ENCODE measurements at regions not wholly inside any gene's neighbourhood (a gene's known extent, or its start where the extent isn't known, plus 50 kb on each side); places are given as distances from the start of the nearest gene placed in this dataset.

DNA sequence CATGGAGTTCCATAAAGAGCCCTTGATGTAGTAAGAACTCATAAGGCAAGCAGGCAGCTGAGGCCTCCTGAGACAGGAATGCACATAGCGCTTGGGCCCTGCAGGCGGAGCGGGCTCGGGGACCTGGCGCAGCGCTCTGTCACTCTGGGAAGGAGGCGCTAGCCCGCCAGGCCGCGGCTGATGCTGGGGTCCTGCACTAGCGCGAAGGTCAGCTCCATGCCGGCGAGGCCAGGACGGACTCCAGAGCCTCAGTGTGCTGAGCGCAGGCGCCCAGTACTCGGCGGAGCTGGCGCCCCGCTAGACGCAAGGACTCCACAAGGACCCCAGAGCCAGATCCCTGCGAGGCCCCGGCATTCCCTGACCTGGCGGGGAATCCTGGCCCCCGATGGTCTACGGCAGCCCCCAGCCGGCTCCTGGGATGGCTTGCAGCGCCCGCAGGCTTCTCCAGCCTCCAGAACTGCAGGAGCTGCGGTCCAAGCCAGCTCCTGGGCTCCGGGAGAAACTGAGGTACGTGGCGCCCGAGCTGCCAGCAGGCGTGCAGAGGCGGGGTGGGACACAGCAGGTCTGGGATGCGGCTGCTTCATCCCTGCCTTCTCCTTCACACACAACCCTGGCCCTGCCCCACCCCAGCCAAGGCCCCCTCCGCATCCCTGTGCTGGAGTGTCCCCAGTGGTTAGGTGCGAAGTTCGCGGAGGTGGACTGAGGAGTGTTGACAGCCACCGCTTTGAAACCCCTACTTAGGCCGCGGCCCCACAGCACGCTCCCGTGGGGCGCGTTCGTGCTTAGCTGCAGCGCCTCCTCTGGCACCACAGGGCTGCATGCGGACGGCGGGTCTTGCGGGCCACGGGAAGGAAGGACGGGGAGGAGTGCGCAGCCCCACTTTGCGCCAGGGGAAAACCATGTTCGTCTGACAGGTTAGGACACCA, 761.5 kb upstream of the POM121L12 start:
- Histone ChIP-seq H3K27ac (no peak overlapping the region), H3K4me1 (no peaks in the 10 kb centered on the region), H3K9ac (no peak overlapping the region), H3K36me3 (no peaks in the 10 kb centered on the region), H3K4me3 (no peak overlapping the region), H3K4me2 (no peak overlapping the region), H3K27me3 (no peaks in the 10 kb centered on the region), H4K20me1 (no peaks in the 10 kb centered on the region), H3K9me3 (peaks cover 11% of the 10 kb centered on the region)
- TF ChIP-seq Cebpa-rat (IDR thresholded peaks at IDR 0.05) = no peak

- peaks cover 11% of the 10 kb centered on the region for H3K9me3 ChIP-seq
- H3K27me3 ChIP-seq = no peaks in the 10 kb centered on the region
- H3K9ac ChIP-seq = no peak overlapping the region
- no peak for TF ChIP-seq Cebpa-rat (IDR thresholded peaks at IDR 0.05)
- H3K4me2 ChIP-seq = no peak overlapping the region
- no peak overlapping the region for H3K27ac ChIP-seq
- H3K4me3 ChIP-seq = no peak overlapping the region
- H3K4me1 ChIP-seq = no peaks in the 10 kb centered on the region
- H4K20me1 ChIP-seq = no peaks in the 10 kb centered on the region
- no peaks in the 10 kb centered on the region for H3K36me3 ChIP-seq
Measured at GRCh38 chr7:52271703-52272102, 763.7 kb upstream of the POM121L12 start.

DNA sequence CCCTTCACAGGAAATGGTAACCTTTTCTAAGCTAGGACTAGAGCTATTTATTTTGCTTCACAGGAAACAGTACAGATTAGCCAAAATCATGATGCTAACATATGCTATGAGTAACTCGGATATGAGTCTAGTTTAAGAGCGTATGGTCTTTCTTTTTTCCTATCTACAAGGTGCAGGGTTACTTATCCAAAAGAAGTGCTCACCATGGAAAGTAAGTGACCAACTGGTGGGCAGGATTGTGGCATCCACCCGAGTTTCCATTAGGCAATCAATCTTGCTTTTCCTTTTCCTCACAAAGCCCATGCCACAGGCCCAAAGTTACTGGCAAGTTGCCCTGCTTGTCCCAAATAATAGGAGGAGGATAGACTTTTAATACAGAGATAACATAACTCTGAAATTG, 765.1 kb upstream of the POM121L12 start:
- TF ChIP-seq Cebpa-rat (IDR thresholded peaks at IDR 0.05) = no peak
- H3K9ac ChIP-seq = no peak overlapping the region

DNA sequence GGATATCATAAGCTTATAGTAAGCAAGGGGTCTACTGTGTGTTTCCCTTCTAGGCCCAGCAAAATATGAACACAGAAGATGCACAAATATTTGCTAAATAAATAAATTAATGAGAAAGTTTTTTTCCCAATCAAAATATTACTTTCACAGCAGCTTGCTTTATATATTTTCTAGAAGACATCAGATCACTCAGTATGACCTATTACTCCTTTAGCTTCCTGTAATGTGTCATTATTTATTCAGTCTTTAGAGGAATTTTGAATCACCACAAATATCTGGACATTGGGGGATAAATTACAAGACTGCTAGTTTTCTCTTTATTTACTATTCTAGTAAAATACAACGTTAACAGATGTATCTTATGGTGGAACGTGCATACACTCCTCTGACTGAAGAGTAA, 765.8 kb upstream of the POM121L12 start:
- no peaks in the 10 kb centered on the region for H3K27me3 ChIP-seq
- H3K9me3 ChIP-seq = peaks cover 11% of the 10 kb centered on the region
- H3K27ac ChIP-seq = no peak overlapping the region
- H3K36me3 ChIP-seq = no peaks in the 10 kb centered on the region
- H3K4me3 ChIP-seq = no peak overlapping the region
- TF ChIP-seq Cebpa-rat (IDR thresholded peaks at IDR 0.05) = no peak
- no peak overlapping the region for H3K9ac ChIP-seq
- no peaks in the 10 kb centered on the region for H4K20me1 ChIP-seq
- H3K4me2 ChIP-seq = no peak overlapping the region
- H3K4me1 ChIP-seq = no peaks in the 10 kb centered on the region

More for the DNA sequence above, 765.1 kb upstream of the POM121L12 start:
- no peaks in the 10 kb centered on the region for H3K36me3 ChIP-seq
- no peaks in the 10 kb centered on the region for H4K20me1 ChIP-seq
- no peaks in the 10 kb centered on the region for H3K27me3 ChIP-seq
- H3K4me1 ChIP-seq = no peaks in the 10 kb centered on the region
- H3K4me2 ChIP-seq = no peak overlapping the region
- H3K9me3 ChIP-seq = peaks cover 11% of the 10 kb centered on the region
- H3K4me3 ChIP-seq = no peak overlapping the region
- no peak overlapping the region for H3K27ac ChIP-seq

- Histone ChIP-seq H3K9ac (no peak overlapping the region), H4K20me1 (no peaks in the 10 kb centered on the region), H3K9me3 (no peaks in the 10 kb centered on the region), H3K36me3 (no peaks in the 10 kb centered on the region), H3K4me2 (no peak overlapping the region), H3K4me3 (no peak overlapping the region), H3K27me3 (no peaks in the 10 kb centered on the region), H3K4me1 (no peaks in the 10 kb centered on the region), H3K27ac (no peak overlapping the region)
- TF ChIP-seq Cebpa-rat (IDR thresholded peaks at IDR 0.05) = no peak
Measured at GRCh38 chr7:52261057-52261456, 774.4 kb upstream of the POM121L12 start.

- TF ChIP-seq Cebpa-rat (IDR thresholded peaks at IDR 0.05) = no peak
- no peaks in the 10 kb centered on the region for H3K4me1 ChIP-seq
Measured at GRCh38 chr7:52260046-52260665, 775.3 kb upstream of the POM121L12 start.

DNA sequence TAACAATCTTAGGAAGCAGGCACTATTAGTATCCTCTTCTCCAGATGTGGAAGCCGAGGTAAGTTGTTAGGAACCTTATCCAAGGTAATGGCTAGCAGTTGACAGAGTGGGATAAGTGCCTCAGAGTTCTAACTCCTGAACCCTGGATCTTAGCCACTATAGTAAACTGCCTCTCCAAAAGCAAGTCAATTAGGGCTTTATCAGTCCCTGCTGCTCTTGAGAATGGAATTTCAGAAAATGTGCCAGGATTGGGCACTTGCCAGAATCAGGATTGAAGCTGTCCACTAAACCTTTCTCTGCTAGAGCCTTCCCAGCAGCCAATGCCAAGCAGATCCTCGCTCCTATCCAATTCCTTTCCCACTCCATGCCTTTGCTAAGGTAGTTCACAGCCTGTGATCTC, 777.5 kb upstream of the POM121L12 start:
- Histone ChIP-seq H3K4me2 (no peak overlapping the region), H3K9me3 (no peaks in the 10 kb centered on the region), H3K4me3 (no peak overlapping the region), H3K4me1 (no peaks in the 10 kb centered on the region), H4K20me1 (no peaks in the 10 kb centered on the region), H3K27ac (no peak overlapping the region), H3K27me3 (no peaks in the 10 kb centered on the region), H3K36me3 (no peaks in the 10 kb centered on the region), H3K9ac (no peak overlapping the region)
- no peak for TF ChIP-seq Cebpa-rat (IDR thresholded peaks at IDR 0.05)

More at GRCh38 chr7:52260046-52260665, 775.3 kb upstream of the POM121L12 start:
- H3K9me3 ChIP-seq = no peaks in the 10 kb centered on the region
- H3K27me3 ChIP-seq = no peaks in the 10 kb centered on the region
- H3K4me3 ChIP-seq = no peak overlapping the region
- no peak overlapping the region for H3K27ac ChIP-seq
- no peak overlapping the region for H3K9ac ChIP-seq
- no peaks in the 10 kb centered on the region for H3K36me3 ChIP-seq
- H3K4me2 ChIP-seq = no peak overlapping the region
- no peaks in the 10 kb centered on the region for H4K20me1 ChIP-seq

DNA sequence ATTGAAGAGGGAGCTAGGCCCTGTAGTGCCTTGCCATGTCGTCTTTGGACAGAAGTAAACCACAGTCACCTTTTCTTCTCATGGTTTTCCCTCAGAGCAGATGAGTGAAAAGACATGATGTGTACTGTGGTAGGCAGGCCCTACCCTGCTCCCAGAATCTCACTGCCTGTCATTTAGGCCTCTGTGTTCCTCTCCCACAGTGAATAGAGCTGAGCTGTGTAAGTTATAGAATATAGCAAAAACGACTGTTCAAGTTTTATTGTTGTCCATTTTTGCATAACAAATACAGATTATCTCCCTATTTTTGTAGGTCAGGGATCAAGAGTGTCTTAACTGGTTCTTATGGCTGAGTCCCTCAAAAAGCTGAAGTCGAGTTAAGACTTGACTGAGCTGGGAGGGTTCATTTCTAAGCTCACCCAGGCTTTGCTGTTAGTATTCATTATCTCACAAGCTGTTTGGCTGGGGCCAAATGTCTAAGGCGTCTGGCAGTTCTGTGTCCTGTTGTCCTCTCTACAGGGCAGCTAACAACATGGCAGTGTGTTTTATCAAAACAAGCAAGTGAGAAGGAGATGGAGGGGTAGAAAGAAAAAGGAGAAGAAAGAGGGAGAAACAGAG, 780.9 kb upstream of the POM121L12 start:
- Histone ChIP-seq H3K9me3 (no peaks in the 10 kb centered on the region), H3K36me3 (no peaks in the 10 kb centered on the region), H4K20me1 (no peaks in the 10 kb centered on the region), H3K4me1 (no peaks in the 10 kb centered on the region), H3K4me2 (no peak overlapping the region), H3K27me3 (no peaks in the 10 kb centered on the region), H3K27ac (no peak overlapping the region), H3K4me3 (no peak overlapping the region), H3K9ac (no peak overlapping the region)
- TF ChIP-seq Cebpa-rat (IDR thresholded peaks at IDR 0.05) = no peak

- H3K27me3 ChIP-seq = no peaks in the 10 kb centered on the region
- no peak overlapping the region for H3K27ac ChIP-seq
- no peaks in the 10 kb centered on the region for H4K20me1 ChIP-seq
- no peak for TF ChIP-seq Cebpa-rat (IDR thresholded peaks at IDR 0.05)
- H3K4me1 ChIP-seq = no peaks in the 10 kb centered on the region
- no peaks in the 10 kb centered on the region for H3K36me3 ChIP-seq
- H3K9ac ChIP-seq = no peak overlapping the region
- H3K4me2 ChIP-seq = no peak overlapping the region
- no peak overlapping the region for H3K4me3 ChIP-seq
- no peaks in the 10 kb centered on the region for H3K9me3 ChIP-seq
Measured at GRCh38 chr7:52253953-52254352, 781.5 kb upstream of the POM121L12 start.

GRCh38 chr7:52249741-52250140, 785.7 kb upstream of the POM121L12 start:
- H3K4me1 ChIP-seq = no peaks in the 10 kb centered on the region
- H3K4me2 ChIP-seq = no peak overlapping the region
- no peaks in the 10 kb centered on the region for H4K20me1 ChIP-seq
- H3K36me3 ChIP-seq = no peaks in the 10 kb centered on the region
- no peak for TF ChIP-seq Cebpa-rat (IDR thresholded peaks at IDR 0.05)
- H3K27me3 ChIP-seq = no peaks in the 10 kb centered on the region
- no peak overlapping the region for H3K9ac ChIP-seq
- H3K4me3 ChIP-seq = no peak overlapping the region
- H3K27ac ChIP-seq = no peak overlapping the region
- H3K9me3 ChIP-seq = no peaks in the 10 kb centered on the region
